Testis (tissue), 2 donors: ENCODE measurements at regions not wholly inside any gene's neighbourhood (a gene's known extent, or its start where the extent isn't known, plus 50 kb on each side); places are given as distances from the start of the nearest gene placed in this dataset.

Experiments
- DNase-seq: peaks from one replicate; pipeline ENCODE4 v3.0.0-alpha.2; 2019
- H3K27ac ChIP-seq, 2 donors: fragments of 200-600 bp; sonication (generic); one replicate each; pipeline ENCODE4 v1.5.1; 2019
- H3K27me3 ChIP-seq: fragments of 200-600 bp; sonication (generic); one replicate; pipeline ENCODE4 v1.5.1; 2019
- H3K36me3 ChIP-seq: fragments of 200-600 bp; sonication (generic); one replicate; pipeline ENCODE4 v1.5.1; 2017; ENCODE audit warnings: low read depth; ENCODE audit errors: missing control alignments
- H3K4me1 ChIP-seq: fragments of 200-600 bp; sonication (generic); one replicate; pipeline ENCODE4 v1.5.1; 2019
- H3K4me3 ChIP-seq, 2 donors: fragments of 200-600 bp; sonication (generic); one replicate each; pipeline ENCODE4 v1.5.1; 2017 to 2019
- H3K9me3 ChIP-seq: fragments of 200-600 bp; sonication (generic); one replicate; pipeline ENCODE4 v1.5.1; 2017
- CTCF ChIP-seq, 3 experiments: fragments of 450-650 bp in 2 of 3; fragments of 200-600 bp in 1 of 3; sonication (generic) in 1 of 3; IDR thresholded peaks; one replicate each; pipeline ENCODE4 v1.5.1; 2016 to 2019; ENCODE audit warnings: antibody characterized with exemption in 3 of 3, mild to moderate bottlenecking in 2 of 3, moderate library complexity in 1 of 3
- POLR2A ChIP-seq: fragments of 450-650 bp; IDR thresholded peaks from one replicate; pipeline ENCODE4 v1.6.1; 2017; ENCODE audit warnings: antibody characterized with exemption, mild to moderate bottlenecking, moderate library complexity
- WGBS, 2 donors: methylation state at CpG; one replicate each; pipeline ENCODE4 v1.1.5; 2018; 5-methylcytosine and 5-hydroxymethylcytosine counted together
- intact Hi-C: fragments of 100-400 bp; cut with DNase I; formaldehyde crosslinking; loops from one replicate; pipeline ENCODE4 v1.15.1; 2023; ENCODE audit warnings: low total_unique reads

DNA sequence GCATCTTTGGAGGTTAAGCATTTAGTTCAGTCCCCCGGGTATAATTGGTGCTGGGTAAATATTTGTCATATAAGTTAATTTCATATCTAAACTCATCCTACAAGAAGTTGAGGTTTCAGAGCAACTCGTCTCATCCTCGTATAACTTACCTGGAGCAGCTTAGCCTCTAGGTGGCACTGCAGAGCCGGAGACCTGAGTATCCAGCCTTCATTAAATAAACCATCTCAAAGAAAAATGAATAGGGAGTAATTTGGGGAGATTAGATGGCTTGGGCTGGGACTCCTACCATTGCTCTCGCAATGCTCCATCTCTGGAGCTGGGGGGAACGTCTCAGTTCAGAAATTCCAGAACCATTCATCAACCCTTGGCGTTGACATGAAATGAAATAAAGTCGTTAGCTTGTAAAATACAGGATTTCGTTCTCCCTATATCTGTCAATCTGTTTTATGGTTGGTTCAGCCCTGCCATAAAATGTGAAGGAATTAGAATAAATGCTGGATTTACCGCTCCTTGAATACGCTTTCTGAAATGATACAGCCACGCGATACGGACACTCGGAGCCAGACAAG, 122.9 kb upstream of the TMEM132D start:
- intact Hi-C loops, result no loop called here
- no peaks in the 10 kb centered on the region for H3K36me3 ChIP-seq
- 36 to 50% methylated on average over 15 of the region's 15 CpGs for WGBS, 2 donors

DNA sequence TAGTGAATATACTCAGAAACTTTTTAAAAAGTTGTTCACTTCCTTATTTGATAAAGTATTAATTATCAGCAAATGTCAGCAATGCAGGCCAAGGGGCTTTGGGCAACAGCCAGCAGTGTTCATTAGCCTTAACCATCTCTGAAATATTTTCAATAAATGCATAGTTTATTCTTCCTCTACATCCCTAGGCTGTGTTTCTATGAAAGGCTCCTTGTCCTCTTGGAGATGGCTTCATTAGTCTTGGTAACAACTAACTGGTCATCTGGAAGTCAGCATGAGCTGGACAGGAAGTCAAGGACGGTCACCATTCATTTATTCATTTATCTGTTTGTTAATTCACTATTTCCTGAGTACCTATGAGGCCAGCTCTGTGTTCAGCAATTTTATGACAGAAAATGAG, 124.0 kb upstream of the TMEM132D start:
- intact Hi-C loops, result no loop called here

More for the DNA sequence above, 122.9 kb upstream of the TMEM132D start:
- Histone ChIP-seq H3K9me3 (no peaks in the 10 kb centered on the region), H3K4me1 (no peaks in the 10 kb centered on the region), H3K4me3 (no peak overlapping the region), H3K27me3 (no peaks in the 10 kb centered on the region), H3K27ac (no peak overlapping the region)
- peak in 1 of 3 experiments; percentile 49 for TF ChIP-seq CTCF (IDR thresholded peaks at IDR 0.05)
- TF ChIP-seq POLR2A, result no peak
- DNase-seq, result peak; percentile 61

GRCh38 chr12:130029151-130029550, 125.3 kb upstream of the TMEM132D start:
- TF ChIP-seq CTCF (IDR thresholded peaks at IDR 0.05) (no peak), POLR2A (no peak)
- no peaks in the 10 kb centered on the region for H3K9me3 ChIP-seq
- H3K4me3 ChIP-seq, result no peak overlapping the region
- no peaks in the 10 kb centered on the region for H3K36me3 ChIP-seq
- no peaks in the 10 kb centered on the region for H3K27me3 ChIP-seq
- 88% methylated on average over 10 to 13 of the region's 13 CpGs for WGBS, 2 donors
- H3K4me1 ChIP-seq, result no peaks in the 10 kb centered on the region
- intact Hi-C loops, result no loop called here
- no peak overlapping the region for H3K27ac ChIP-seq
- no peak for DNase-seq

More for the DNA sequence above, 124.0 kb upstream of the TMEM132D start:
- Histone ChIP-seq H3K27ac (no peak overlapping the region), H3K4me3 (no peak overlapping the region), H3K9me3 (no peaks in the 10 kb centered on the region), H3K36me3 (no peaks in the 10 kb centered on the region), H3K4me1 (no peaks in the 10 kb centered on the region), H3K27me3 (no peaks in the 10 kb centered on the region)
- no peak for DNase-seq
- 41 to 58% methylated on average over 1 of the region's 1 CpG for WGBS, 2 donors
- no peak for TF ChIP-seq POLR2A
- no peak for TF ChIP-seq CTCF (IDR thresholded peaks at IDR 0.05)

DNA sequence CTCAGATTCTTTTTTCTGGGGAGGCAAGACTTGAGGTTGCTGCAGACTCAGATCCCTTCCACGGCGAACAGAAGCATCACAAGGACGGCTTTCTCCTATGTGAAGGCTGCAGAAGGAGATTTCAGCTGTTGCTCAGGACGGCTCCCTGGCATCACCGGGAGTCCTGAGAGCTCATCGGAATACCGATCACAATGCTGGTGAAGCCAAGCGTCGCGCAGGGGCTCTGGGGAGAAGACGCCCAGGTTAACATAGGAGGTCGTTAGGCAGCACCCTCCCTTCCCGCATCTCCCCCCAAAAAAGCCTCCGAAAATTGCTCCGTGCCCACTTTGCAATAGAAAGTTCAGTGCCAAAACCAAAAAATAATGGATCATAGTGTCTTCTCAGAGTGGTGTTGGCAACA, 127.2 kb upstream of the TMEM132D start:
- TF ChIP-seq CTCF (IDR thresholded peaks at IDR 0.05), result no peak
- no peak for TF ChIP-seq POLR2A
- DNase-seq, result no peak
- WGBS, 2 donors, result 53 to 66% methylated on average over 15 of the region's 15 CpGs
- Histone ChIP-seq H3K27ac (no peak overlapping the region), H3K4me3 (no peak overlapping the region), H3K36me3 (no peaks in the 10 kb centered on the region), H3K27me3 (no peaks in the 10 kb centered on the region), H3K9me3 (no peaks in the 10 kb centered on the region), H3K4me1 (no peaks in the 10 kb centered on the region)
- intact Hi-C loops, result no loop called here

DNA sequence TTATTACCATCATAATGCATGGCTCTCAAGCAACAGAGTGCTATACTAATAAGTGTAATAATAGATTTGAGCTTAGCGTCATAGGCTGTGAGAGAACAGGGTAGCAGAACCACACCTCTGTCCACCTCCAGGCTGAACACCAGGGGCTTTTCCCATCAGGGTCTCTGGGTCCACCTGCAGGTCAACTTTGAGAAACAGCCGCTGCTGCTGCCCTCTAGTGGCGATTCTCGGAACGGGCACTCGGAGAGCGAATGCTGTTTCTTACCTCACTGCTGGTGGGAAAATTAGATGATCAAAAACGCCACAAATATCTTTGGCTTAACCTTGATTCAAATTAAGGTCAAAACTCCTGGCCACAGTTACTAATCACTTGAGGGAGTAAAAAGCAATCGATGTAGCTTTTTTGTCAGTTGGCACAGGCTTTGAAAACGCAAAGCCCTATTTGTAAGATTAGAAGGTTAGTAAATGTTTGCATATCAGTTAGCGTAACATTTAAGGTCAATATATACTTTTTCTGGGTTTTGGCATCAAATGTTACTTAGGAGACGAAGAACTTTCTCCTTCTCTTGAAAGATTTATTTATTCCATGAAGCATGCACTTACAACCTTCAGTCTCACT, 127.9 kb upstream of the TMEM132D start:
- no peaks in the 10 kb centered on the region for H3K27me3 ChIP-seq
- DNase-seq, result peak; percentile 84
- no peaks in the 10 kb centered on the region for H3K36me3 ChIP-seq
- H3K4me1 ChIP-seq, result no peaks in the 10 kb centered on the region
- H3K9me3 ChIP-seq, result no peaks in the 10 kb centered on the region
- intact Hi-C loops, result no loop called here
- H3K4me3 ChIP-seq, result no peak overlapping the region
- no peak overlapping the region for H3K27ac ChIP-seq
- WGBS, 2 donors, result 11 to 15% methylated on average over 12 of the region's 12 CpGs
- TF ChIP-seq CTCF (IDR thresholded peaks at IDR 0.05) (peak; percentile 52 to 91 (median 69)), POLR2A (no peak)
